ENCODE measurements at regions not wholly inside any gene's neighbourhood (a gene's known extent, or its start where the extent isn't known, plus 50 kb on each side); places are given as distances from the start of the nearest gene placed in this dataset.

GRCh38 chr5:107801061-107801460, 130.3 kb upstream of the EFNA5 start:
- Mint-ChIP-seq H3K4me3 (no peak overlapping the region), H3K27me3 (no peaks in the 10 kb centered on the region), H3K4me1 (no peaks in the 10 kb centered on the region), H3K27ac (no peak overlapping the region), H3K9me3 (no peaks in the 10 kb centered on the region), H3K36me3 (no peaks in the 10 kb centered on the region)
- ChIA-PET CTCF (no interaction called here), POLR2A (no interaction called here)
- Histone ChIP-seq H3K27me3 (replicated peaks in 1 of 2; ENCODE audit: control insufficient read depth in 2 of 2, extremely low read depth in 1 of 2, insufficient read depth in 2 of 2, low read length in 1 of 2) (peaks cover 0 to 3% of the 10 kb centered on the region in 2 experiments), H3K4me1 (ENCODE audit: control insufficient read depth in 1 of 2, extremely low read depth in 1 of 2, insufficient read depth in 2 of 2, low read length in 2 of 2) (peaks cover 0 to 10% of the 10 kb centered on the region in 2 experiments), H3K36me3 (ENCODE audit: control insufficient read depth in 2 of 2, extremely low read depth in 1 of 2, insufficient read depth in 1 of 2, low read length in 1 of 2) (no peaks in the 10 kb centered on the region), H3K27ac (ENCODE audit: low read length) (no peak overlapping the region), H3K9me3 (no peaks in the 10 kb centered on the region), H3K4me3 (ENCODE audit: control insufficient read depth in 1 of 2, extremely low read depth in 1 of 2, low read length in 1 of 2) (no peak overlapping the region)
- ATAC-seq (replicated peaks in 1 of 4) (no peak), DNase-seq (no peak)
- WGBS (ENCODE audit: insufficient coverage): no CpG with 5 or more reads among the region's 2 CpGs

GRCh38 chr5:107799306-107799705, 128.6 kb upstream of the EFNA5 start:
- Histone ChIP-seq H3K9me3 (no peaks in the 10 kb centered on the region), H3K4me1 (ENCODE audit: control insufficient read depth in 1 of 2, extremely low read depth in 1 of 2, insufficient read depth in 2 of 2, low read length in 2 of 2) (peaks cover 0 to 10% of the 10 kb centered on the region in 2 experiments), H3K4me3 (ENCODE audit: control insufficient read depth in 1 of 2, extremely low read depth in 1 of 2, low read length in 1 of 2) (no peak overlapping the region), H3K36me3 (ENCODE audit: control insufficient read depth in 2 of 2, extremely low read depth in 1 of 2, insufficient read depth in 1 of 2, low read length in 1 of 2) (no peaks in the 10 kb centered on the region), H3K27me3 (replicated peaks in 1 of 2; ENCODE audit: control insufficient read depth in 2 of 2, extremely low read depth in 1 of 2, insufficient read depth in 2 of 2, low read length in 1 of 2) (peaks cover 0 to 3% of the 10 kb centered on the region in 2 experiments), H3K27ac (ENCODE audit: low read length) (no peak overlapping the region)
- H3K36me3 Mint-ChIP-seq: no peaks in the 10 kb centered on the region
- 93% methylated on average over 6 of the region's 7 CpGs for WGBS (ENCODE audit: insufficient coverage)
- H3K27ac Mint-ChIP-seq: no peak overlapping the region
- no peak overlapping the region for H3K4me3 Mint-ChIP-seq
- ChIA-PET CTCF (no interaction called here), POLR2A (no interaction called here)
- peaks cover 0 to 4% of the 10 kb centered on the region in 2 donors for H3K27me3 Mint-ChIP-seq
- ATAC-seq (replicated peaks in 1 of 4) (no peak), DNase-seq (no peak)
- H3K4me1 Mint-ChIP-seq: no peaks in the 10 kb centered on the region
- H3K9me3 Mint-ChIP-seq: peaks cover 0 to 7% (median 0%) of the 10 kb centered on the region in 3 donors

GRCh38 chr5:107796797-107797196, 126.1 kb upstream of the EFNA5 start:
- H3K4me1 Mint-ChIP-seq: no peaks in the 10 kb centered on the region
- CTCF ChIA-PET: no interaction called here
- no peak overlapping the region for H3K27ac ChIP-seq (ENCODE audit: low read length)
- H3K9me3 Mint-ChIP-seq: peaks cover 0 to 7% (median 0%) of the 10 kb centered on the region in 3 donors
- peaks cover 0 to 4% of the 10 kb centered on the region in 2 donors for H3K27me3 Mint-ChIP-seq
- no peaks in the 10 kb centered on the region for H3K36me3 ChIP-seq (ENCODE audit: control insufficient read depth in 2 of 2, extremely low read depth in 1 of 2, insufficient read depth in 1 of 2, low read length in 1 of 2)
- H3K27me3 ChIP-seq (replicated peaks in 1 of 2; ENCODE audit: control insufficient read depth in 2 of 2, extremely low read depth in 1 of 2, insufficient read depth in 2 of 2, low read length in 1 of 2): peaks cover 0 to 3% of the 10 kb centered on the region in 2 experiments
- no peak overlapping the region for H3K4me3 Mint-ChIP-seq
- H3K4me1 ChIP-seq (ENCODE audit: control insufficient read depth in 1 of 2, extremely low read depth in 1 of 2, insufficient read depth in 2 of 2, low read length in 2 of 2): peaks cover 0 to 10% of the 10 kb centered on the region in 2 experiments
- H3K4me3 ChIP-seq (ENCODE audit: control insufficient read depth in 1 of 2, extremely low read depth in 1 of 2, low read length in 1 of 2): no peak overlapping the region
- no CpG with 5 or more reads among the region's 3 CpGs for WGBS (ENCODE audit: insufficient coverage)
- H3K9me3 ChIP-seq: no peaks in the 10 kb centered on the region
- no peak for ATAC-seq (replicated peaks in 1 of 4)
- no peak for DNase-seq
- POLR2A ChIA-PET: no interaction called here
- H3K27ac Mint-ChIP-seq: no peak overlapping the region
- no peaks in the 10 kb centered on the region for H3K36me3 Mint-ChIP-seq

GRCh38 chr5:107794741-107795140, 124.0 kb upstream of the EFNA5 start:
- WGBS (ENCODE audit: insufficient coverage): 82% methylated on average over 3 of the region's 3 CpGs
- POLR2A ChIA-PET: no interaction called here
- H3K9me3 ChIP-seq: no peaks in the 10 kb centered on the region

GRCh38 chr5:107792940-107793339, 122.2 kb upstream of the EFNA5 start:
- CTCF ChIA-PET: no interaction called here
- H3K27ac ChIP-seq (ENCODE audit: low read length): no peak overlapping the region
- DNase-seq (no peak), ATAC-seq (replicated peaks in 1 of 4) (no peak)
- H3K9me3 Mint-ChIP-seq: peaks cover 0 to 7% (median 1%) of the 10 kb centered on the region in 3 donors
- no peaks in the 10 kb centered on the region for H3K27me3 ChIP-seq (replicated peaks in 1 of 2; ENCODE audit: control insufficient read depth in 2 of 2, extremely low read depth in 1 of 2, insufficient read depth in 2 of 2, low read length in 1 of 2)
- no peak overlapping the region for H3K4me3 Mint-ChIP-seq
- no peak overlapping the region for H3K4me3 ChIP-seq (ENCODE audit: control insufficient read depth in 1 of 2, extremely low read depth in 1 of 2, low read length in 1 of 2)
- H3K27ac Mint-ChIP-seq: no peak overlapping the region
- H3K9me3 ChIP-seq: no peaks in the 10 kb centered on the region
- no peaks in the 10 kb centered on the region for H3K4me1 ChIP-seq (ENCODE audit: control insufficient read depth in 1 of 2, extremely low read depth in 1 of 2, insufficient read depth in 2 of 2, low read length in 2 of 2)
- POLR2A ChIA-PET: no interaction called here
- H3K36me3 Mint-ChIP-seq: no peaks in the 10 kb centered on the region
- peaks cover 0 to 4% of the 10 kb centered on the region in 2 donors for H3K27me3 Mint-ChIP-seq
- peaks cover 0 to 2% of the 10 kb centered on the region in 2 donors for H3K36me3 ChIP-seq (ENCODE audit: control insufficient read depth in 2 of 2, extremely low read depth in 1 of 2, insufficient read depth in 1 of 2, low read length in 1 of 2)
- H3K4me1 Mint-ChIP-seq: no peaks in the 10 kb centered on the region

More at GRCh38 chr5:107794741-107795140, 124.0 kb upstream of the EFNA5 start:
- Mint-ChIP-seq H3K36me3 (no peaks in the 10 kb centered on the region), H3K27me3 (peaks cover 0 to 4% of the 10 kb centered on the region in 2 donors), H3K4me1 (no peaks in the 10 kb centered on the region), H3K4me3 (no peak overlapping the region), H3K27ac (no peak overlapping the region), H3K9me3 (peaks cover 0 to 7% (median 0%) of the 10 kb centered on the region in 3 donors)
- ATAC-seq (replicated peaks in 1 of 4): no peak
- CTCF ChIA-PET: interaction anchor here in 1 of 2 donors (0.6 kb wide), 1 partner anchor 11 kb away, joined by 3 read pairs; no protein-coding TSS in a partner anchor
- Histone ChIP-seq H3K27me3 (replicated peaks in 1 of 2; ENCODE audit: control insufficient read depth in 2 of 2, extremely low read depth in 1 of 2, insufficient read depth in 2 of 2, low read length in 1 of 2) (peaks cover 0 to 3% of the 10 kb centered on the region in 2 experiments), H3K27ac (ENCODE audit: low read length) (no peak overlapping the region), H3K4me3 (ENCODE audit: control insufficient read depth in 1 of 2, extremely low read depth in 1 of 2, low read length in 1 of 2) (no peak overlapping the region), H3K4me1 (ENCODE audit: control insufficient read depth in 1 of 2, extremely low read depth in 1 of 2, insufficient read depth in 2 of 2, low read length in 2 of 2) (peaks cover 0 to 1% of the 10 kb centered on the region in 2 experiments), H3K36me3 (ENCODE audit: control insufficient read depth in 2 of 2, extremely low read depth in 1 of 2, insufficient read depth in 1 of 2, low read length in 1 of 2) (no peaks in the 10 kb centered on the region)
- no peak for DNase-seq

GRCh38 chr5:107790671-107791070, 119.9 kb upstream of the EFNA5 start:
- no CpG with 5 or more reads among the region's 4 CpGs for WGBS (ENCODE audit: insufficient coverage)
- no peak for ATAC-seq (replicated peaks in 1 of 4)
- H3K27ac Mint-ChIP-seq: no peak overlapping the region

GRCh38 chr5:107786424-107786823, 115.7 kb upstream of the EFNA5 start:
- Histone ChIP-seq H3K27me3 (replicated peaks in 1 of 2; ENCODE audit: control insufficient read depth in 2 of 2, extremely low read depth in 1 of 2, insufficient read depth in 2 of 2, low read length in 1 of 2) (no peaks in the 10 kb centered on the region), H3K4me3 (ENCODE audit: control insufficient read depth in 1 of 2, extremely low read depth in 1 of 2, low read length in 1 of 2) (no peak overlapping the region), H3K4me1 (ENCODE audit: control insufficient read depth in 1 of 2, extremely low read depth in 1 of 2, insufficient read depth in 2 of 2, low read length in 2 of 2) (no peaks in the 10 kb centered on the region), H3K27ac (ENCODE audit: low read length) (no peak overlapping the region), H3K36me3 (ENCODE audit: control insufficient read depth in 2 of 2, extremely low read depth in 1 of 2, insufficient read depth in 1 of 2, low read length in 1 of 2) (peaks cover 0 to 2% of the 10 kb centered on the region in 2 donors), H3K9me3 (no peaks in the 10 kb centered on the region)
- Mint-ChIP-seq H3K4me3 (no peak overlapping the region), H3K27me3 (no peaks in the 10 kb centered on the region), H3K36me3 (no peaks in the 10 kb centered on the region), H3K9me3 (peaks cover 0 to 7% (median 0%) of the 10 kb centered on the region in 3 donors), H3K4me1 (no peaks in the 10 kb centered on the region), H3K27ac (no peak overlapping the region)
- ATAC-seq (replicated peaks in 1 of 4): no peak
- no CpG with 5 or more reads among the region's 1 CpG for WGBS (ENCODE audit: insufficient coverage)
- CTCF ChIA-PET: interaction anchor here in 1 of 2 donors (0.5 kb wide), 1 partner anchor 914 kb away, joined by 6 read pairs; no protein-coding TSS in a partner anchor
- no peak for DNase-seq
- POLR2A ChIA-PET: no interaction called here

More at GRCh38 chr5:107790671-107791070, 119.9 kb upstream of the EFNA5 start:
- Mint-ChIP-seq H3K9me3 (peaks cover 0 to 5% (median 4%) of the 10 kb centered on the region in 3 donors), H3K4me3 (no peak overlapping the region), H3K36me3 (no peaks in the 10 kb centered on the region), H3K4me1 (no peaks in the 10 kb centered on the region), H3K27me3 (no peaks in the 10 kb centered on the region)
- no peak for DNase-seq
- Histone ChIP-seq H3K9me3 (no peaks in the 10 kb centered on the region), H3K27me3 (replicated peaks in 1 of 2; ENCODE audit: control insufficient read depth in 2 of 2, extremely low read depth in 1 of 2, insufficient read depth in 2 of 2, low read length in 1 of 2) (no peaks in the 10 kb centered on the region), H3K36me3 (ENCODE audit: control insufficient read depth in 2 of 2, extremely low read depth in 1 of 2, insufficient read depth in 1 of 2, low read length in 1 of 2) (peaks cover 0 to 2% of the 10 kb centered on the region in 2 donors), H3K4me3 (ENCODE audit: control insufficient read depth in 1 of 2, extremely low read depth in 1 of 2, low read length in 1 of 2) (no peak overlapping the region), H3K4me1 (ENCODE audit: control insufficient read depth in 1 of 2, extremely low read depth in 1 of 2, insufficient read depth in 2 of 2, low read length in 2 of 2) (no peaks in the 10 kb centered on the region), H3K27ac (ENCODE audit: low read length) (no peak overlapping the region)
- CTCF ChIA-PET: no interaction called here
- POLR2A ChIA-PET: no interaction called here
